GM12872 (cell line): ENCODE measurements at regions not wholly inside any gene's neighbourhood (a gene's known extent, or its start where the extent isn't known, plus 50 kb on each side); places are given as distances from the start of the nearest gene placed in this dataset.

ENCODE experiments used
- CTCF ChIP-seq: IDR thresholded peaks from 3 replicates; pipeline ENCODE4 v1.5.1; 2011; ENCODE audit warnings: low read depth, mild to moderate bottlenecking, low read length, moderate library complexity; ENCODE audit not compliant: insufficient read depth

- no peak for TF ChIP-seq CTCF
Measured at GRCh38 chr12:128083132-128083729, 183.7 kb upstream of the TMEM132C start.

DNA sequence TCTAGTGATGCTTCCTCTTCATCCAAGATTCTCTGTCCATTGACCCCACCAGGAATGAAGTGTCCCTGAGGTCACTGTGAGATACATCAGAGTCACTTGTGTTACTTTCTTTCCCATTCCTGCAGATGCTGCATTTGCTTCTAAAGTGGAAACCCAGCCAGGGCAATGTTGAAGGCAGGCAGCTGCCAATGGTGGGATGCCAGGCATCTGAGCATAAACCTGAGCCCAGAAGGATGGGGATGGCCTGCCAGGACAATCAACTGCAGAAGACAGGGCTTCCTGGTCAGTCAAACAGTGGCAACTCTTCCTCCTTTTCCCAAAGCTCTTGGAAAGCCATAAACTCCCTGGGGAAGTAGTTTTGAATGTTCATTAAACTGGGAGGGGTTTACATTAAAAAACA, 178.0 kb upstream of the TMEM132C start:
- TF ChIP-seq CTCF, result no peak

DNA sequence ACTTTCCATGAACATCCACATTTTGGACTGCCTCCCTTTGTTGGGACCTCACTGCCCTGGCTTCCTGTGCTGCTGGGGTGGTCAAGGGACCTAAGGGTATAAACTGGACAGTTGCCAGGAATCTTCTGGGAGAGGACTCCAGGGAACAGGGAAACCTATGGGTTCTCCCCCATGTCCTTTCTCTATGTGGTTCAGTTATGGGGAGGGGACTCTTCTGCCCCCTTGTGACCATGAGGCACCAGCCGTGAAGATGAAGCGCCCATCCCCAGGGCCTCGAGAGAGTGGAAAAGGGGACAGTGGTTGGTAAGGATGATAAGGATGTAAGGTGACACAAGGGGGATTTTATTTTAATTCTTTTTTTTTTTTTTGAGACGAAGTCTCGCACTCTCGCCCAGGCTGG, 177.0 kb upstream of the TMEM132C start:
- no peak for TF ChIP-seq CTCF

- no peak for TF ChIP-seq CTCF
Measured at GRCh38 chr12:128091101-128091720, 175.8 kb upstream of the TMEM132C start.

DNA sequence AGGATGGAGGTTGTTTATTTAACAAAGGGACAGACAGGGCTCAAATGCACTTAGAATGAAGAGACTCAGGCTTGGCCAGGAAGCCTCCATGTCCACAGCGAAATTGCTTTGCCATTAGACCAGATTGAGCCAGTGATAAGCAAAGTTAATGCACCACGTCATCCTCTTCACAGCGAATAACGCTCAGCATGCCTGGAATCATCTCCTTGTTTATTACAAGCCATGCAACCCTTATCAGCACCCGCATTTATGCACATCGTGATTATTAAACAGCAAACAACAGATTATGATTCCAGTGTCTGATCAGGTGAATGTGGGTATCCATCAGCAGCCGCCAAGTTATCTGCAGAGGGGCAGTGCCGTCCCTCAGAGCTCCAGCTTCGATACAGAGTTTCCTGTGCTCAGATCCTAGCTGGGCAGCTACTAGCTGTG, 175.0 kb upstream of the TMEM132C start:
- TF ChIP-seq CTCF, result no peak

GRCh38 chr12:128098730-128099129, 168.2 kb upstream of the TMEM132C start:
- no peak for TF ChIP-seq CTCF

GRCh38 chr12:128103152-128103551, 163.8 kb upstream of the TMEM132C start:
- no peak for TF ChIP-seq CTCF
